Transverse colon (tissue), 4 donors: ENCODE measurements at regions not wholly inside any gene's neighbourhood (a gene's known extent, or its start where the extent isn't known, plus 50 kb on each side); places are given as distances from the start of the nearest gene placed in this dataset.

Experiments used
- POLR2A ChIP-seq: fragments of 450-650 bp; IDR thresholded peaks from one replicate; pipeline ENCODE4 v1.6.1; 2016; ENCODE audit warnings: antibody characterized with exemption, mild to moderate bottlenecking, moderate library complexity
- POLR2AphosphoS5 ChIP-seq, 3 donors: sonication (generic); formaldehyde crosslinking; IDR thresholded peaks; one replicate each; pipeline ENCODE4 v1.6.1; 2016; ENCODE audit warnings: antibody characterized with exemption in 3 of 3
- TF ChIP-seq, protein P1 (sequence below), 5 experiments: fragments of 200-600 bp in 3 of 5; fragments of 450-650 bp in 2 of 5; sonication (generic) in 3 of 5; IDR thresholded peaks; 1 replicate in 2 of 5; 2 replicates in 3 of 5; pipeline ENCODE4 v1.5.1; 2016 to 2017; ENCODE audit warnings: antibody characterized with exemption in 5 of 5, inconsistent platforms in 3 of 5, mild to moderate bottlenecking in 2 of 5, moderate library complexity in 1 of 5

DNA sequence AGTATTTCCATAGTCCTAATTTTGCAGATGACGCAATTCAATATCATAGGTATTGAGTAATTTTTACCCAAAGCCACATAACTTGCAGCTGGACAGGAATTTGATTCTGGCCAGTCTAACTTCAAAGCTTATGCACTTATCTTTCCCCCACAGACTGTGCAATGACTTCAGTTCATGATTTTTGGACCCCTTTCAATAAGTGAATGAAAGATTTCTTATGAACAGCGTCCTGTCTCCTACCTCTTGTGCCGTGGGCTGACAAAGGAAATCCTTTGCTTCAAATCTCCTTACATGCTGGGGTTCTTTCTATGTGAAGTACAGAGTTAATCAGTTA lies 217.7 kb upstream of the KIRREL3 start:
- TF ChIP-seq POLR2A = no peak
- TF ChIP-seq POLR2AphosphoS5 (IDR thresholded peaks at IDR 0.05) = no peak
- TF ChIP-seq, protein P1, sequence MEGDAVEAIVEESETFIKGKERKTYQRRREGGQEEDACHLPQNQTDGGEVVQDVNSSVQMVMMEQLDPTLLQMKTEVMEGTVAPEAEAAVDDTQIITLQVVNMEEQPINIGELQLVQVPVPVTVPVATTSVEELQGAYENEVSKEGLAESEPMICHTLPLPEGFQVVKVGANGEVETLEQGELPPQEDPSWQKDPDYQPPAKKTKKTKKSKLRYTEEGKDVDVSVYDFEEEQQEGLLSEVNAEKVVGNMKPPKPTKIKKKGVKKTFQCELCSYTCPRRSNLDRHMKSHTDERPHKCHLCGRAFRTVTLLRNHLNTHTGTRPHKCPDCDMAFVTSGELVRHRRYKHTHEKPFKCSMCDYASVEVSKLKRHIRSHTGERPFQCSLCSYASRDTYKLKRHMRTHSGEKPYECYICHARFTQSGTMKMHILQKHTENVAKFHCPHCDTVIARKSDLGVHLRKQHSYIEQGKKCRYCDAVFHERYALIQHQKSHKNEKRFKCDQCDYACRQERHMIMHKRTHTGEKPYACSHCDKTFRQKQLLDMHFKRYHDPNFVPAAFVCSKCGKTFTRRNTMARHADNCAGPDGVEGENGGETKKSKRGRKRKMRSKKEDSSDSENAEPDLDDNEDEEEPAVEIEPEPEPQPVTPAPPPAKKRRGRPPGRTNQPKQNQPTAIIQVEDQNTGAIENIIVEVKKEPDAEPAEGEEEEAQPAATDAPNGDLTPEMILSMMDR (IDR thresholded peaks at IDR 0.05) = no peak
